ENCODE measurements at regions not wholly inside any gene's neighbourhood (a gene's known extent, or its start where the extent isn't known, plus 50 kb on each side); places are given as distances from the start of the nearest gene placed in this dataset.
"Not testable (repeated sequence)": the region's sequence is repeated elsewhere in the genome, so short reads cannot be mapped to it uniquely, and the experiment has no call there.

- TF ChIP-seq POLR2A (IDR thresholded peaks at IDR 0.05): not testable (repeated sequence)
- TF ChIP-seq, protein P1, sequence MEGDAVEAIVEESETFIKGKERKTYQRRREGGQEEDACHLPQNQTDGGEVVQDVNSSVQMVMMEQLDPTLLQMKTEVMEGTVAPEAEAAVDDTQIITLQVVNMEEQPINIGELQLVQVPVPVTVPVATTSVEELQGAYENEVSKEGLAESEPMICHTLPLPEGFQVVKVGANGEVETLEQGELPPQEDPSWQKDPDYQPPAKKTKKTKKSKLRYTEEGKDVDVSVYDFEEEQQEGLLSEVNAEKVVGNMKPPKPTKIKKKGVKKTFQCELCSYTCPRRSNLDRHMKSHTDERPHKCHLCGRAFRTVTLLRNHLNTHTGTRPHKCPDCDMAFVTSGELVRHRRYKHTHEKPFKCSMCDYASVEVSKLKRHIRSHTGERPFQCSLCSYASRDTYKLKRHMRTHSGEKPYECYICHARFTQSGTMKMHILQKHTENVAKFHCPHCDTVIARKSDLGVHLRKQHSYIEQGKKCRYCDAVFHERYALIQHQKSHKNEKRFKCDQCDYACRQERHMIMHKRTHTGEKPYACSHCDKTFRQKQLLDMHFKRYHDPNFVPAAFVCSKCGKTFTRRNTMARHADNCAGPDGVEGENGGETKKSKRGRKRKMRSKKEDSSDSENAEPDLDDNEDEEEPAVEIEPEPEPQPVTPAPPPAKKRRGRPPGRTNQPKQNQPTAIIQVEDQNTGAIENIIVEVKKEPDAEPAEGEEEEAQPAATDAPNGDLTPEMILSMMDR (IDR thresholded peaks at IDR 0.05): peak in 2 of 7 experiments; percentile 15 to 33
Measured at GRCh38 chr21:6374232-6374631, 4147.2 kb upstream of the TPTE start.
